Rectal smooth muscle tissue (tissue), 1 donor: ENCODE measurements at regions not wholly inside any gene's neighbourhood (a gene's known extent, or its start where the extent isn't known, plus 50 kb on each side); places are given as distances from the start of the nearest gene placed in this dataset.

Source experiments
- H3K27ac ChIP-seq: one replicate; pipeline ENCODE4 v1.7.0; 2013; ENCODE audit warnings: low read depth, low read length, inconsistent platforms
- H3K27me3 ChIP-seq: one replicate; pipeline ENCODE4 v1.7.0; 2013; ENCODE audit warnings: low read length; ENCODE audit not compliant: control insufficient read depth, insufficient read depth
- H3K36me3 ChIP-seq: one replicate; pipeline ENCODE4 v1.7.0; 2013; ENCODE audit warnings: low read length; ENCODE audit not compliant: control insufficient read depth, insufficient read depth
- H3K4me1 ChIP-seq: one replicate; pipeline ENCODE4 v1.7.0; 2013; ENCODE audit warnings: low read length; ENCODE audit not compliant: control insufficient read depth, insufficient read depth
- H3K4me3 ChIP-seq: one replicate; pipeline ENCODE4 v1.7.0; 2013; ENCODE audit warnings: low read length
- H3K9ac ChIP-seq: one replicate; pipeline ENCODE4 v1.7.0; 2013; ENCODE audit warnings: low read length

DNA sequence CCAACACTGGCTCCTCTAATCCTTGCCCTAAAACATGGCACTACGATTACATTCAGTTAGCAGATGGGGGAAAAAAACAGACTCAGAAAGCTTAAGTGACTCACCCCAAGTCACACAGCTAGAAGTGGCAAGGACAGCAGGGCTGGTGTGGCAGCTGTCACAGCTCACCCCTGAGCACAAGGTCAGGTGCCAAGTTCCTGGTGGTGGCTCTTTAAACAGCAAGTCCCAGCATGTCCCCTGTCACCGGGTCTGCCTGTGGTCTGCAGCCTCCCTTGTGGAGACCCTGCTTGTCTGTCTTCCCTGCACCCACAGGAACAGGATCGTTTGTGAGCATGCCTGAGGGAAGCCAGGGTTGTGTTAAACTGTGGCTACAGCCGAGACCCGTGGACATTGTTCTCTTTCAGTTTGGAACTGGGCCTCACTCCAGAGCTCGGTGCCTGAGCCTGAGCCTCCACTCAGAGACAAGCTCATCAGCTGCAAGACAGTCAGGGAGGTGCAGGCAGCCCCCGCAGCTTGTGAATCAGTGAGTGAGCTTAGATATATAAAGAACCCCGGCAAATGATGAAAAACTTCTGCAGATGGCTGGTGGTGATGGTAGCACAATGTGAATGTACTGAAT lies 260.8 kb downstream of the BCOR start:
- no peaks in the 10 kb centered on the region for H3K4me1 ChIP-seq
- no peaks in the 10 kb centered on the region for H3K36me3 ChIP-seq
- no peak overlapping the region for H3K4me3 ChIP-seq
- H3K9ac ChIP-seq, result no peak overlapping the region
- no peak overlapping the region for H3K27ac ChIP-seq
- H3K27me3 ChIP-seq, result peaks cover 2% of the 10 kb centered on the region

DNA sequence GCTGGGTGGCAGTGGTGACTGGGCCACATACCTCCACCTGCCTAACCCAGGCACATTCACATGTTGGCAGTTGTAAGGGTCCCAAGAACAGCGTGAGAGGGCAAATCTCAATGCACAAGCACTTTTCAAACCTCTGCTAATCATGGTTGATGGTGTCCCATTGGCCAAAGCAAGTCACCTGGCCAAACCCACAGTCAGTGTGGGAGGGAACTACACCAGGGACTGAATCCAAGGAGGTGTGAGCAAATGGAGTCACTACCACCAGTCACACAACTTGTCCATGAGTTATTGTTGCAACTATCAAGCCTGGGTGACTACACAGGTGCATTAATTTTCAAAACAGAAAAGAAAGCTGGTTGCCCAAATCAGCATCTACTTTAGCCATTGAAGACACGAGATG lies 260.1 kb downstream of the BCOR start:
- Histone ChIP-seq H3K36me3 (no peaks in the 10 kb centered on the region), H3K4me3 (no peak overlapping the region), H3K4me1 (no peaks in the 10 kb centered on the region), H3K9ac (no peak overlapping the region), H3K27ac (no peak overlapping the region), H3K27me3 (peaks cover 2% of the 10 kb centered on the region)

DNA sequence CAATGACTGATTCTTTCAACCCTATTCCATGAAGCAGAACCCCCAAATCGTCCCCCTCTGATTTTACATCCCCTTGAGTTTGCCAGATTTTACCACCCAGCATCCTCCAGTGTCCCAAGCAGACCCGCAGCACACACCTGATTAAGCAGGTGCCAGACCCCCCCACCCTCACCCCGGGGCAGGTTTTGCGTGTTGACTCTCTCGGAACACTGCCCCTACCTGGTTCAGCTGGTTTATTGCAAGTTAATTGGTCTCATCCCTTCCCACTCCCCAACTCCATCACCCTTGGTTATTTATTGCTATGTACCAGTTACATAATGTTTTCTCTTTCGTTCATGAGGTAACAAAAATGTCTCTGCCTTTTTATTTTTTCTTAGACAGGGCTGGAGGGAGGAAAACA lies 258.4 kb downstream of the BCOR start:
- Histone ChIP-seq H3K4me3 (no peak overlapping the region), H3K4me1 (no peaks in the 10 kb centered on the region), H3K27me3 (peaks cover 2% of the 10 kb centered on the region), H3K27ac (no peak overlapping the region), H3K36me3 (no peaks in the 10 kb centered on the region), H3K9ac (no peak overlapping the region)

DNA sequence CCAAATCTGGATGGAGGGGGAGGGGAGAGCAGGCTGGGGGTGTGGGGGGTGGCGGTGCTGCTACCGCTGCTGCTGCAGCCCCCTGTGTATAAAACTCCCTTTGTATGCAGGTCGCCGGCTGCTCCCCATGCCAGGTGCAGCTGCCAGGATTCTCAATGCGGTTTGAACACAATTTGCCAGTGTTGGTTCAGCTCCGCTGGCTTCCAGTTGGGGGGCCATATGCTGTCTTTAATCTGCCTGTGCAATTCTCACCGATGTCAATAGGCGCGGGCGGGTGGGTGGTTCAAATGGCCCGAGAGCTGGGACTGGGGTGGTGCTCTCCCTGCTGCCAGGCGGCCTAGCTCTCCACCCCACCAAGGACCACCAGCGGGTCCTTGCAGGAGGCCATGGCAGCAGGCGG lies 257.6 kb downstream of the BCOR start:
- peaks cover 2% of the 10 kb centered on the region for H3K27me3 ChIP-seq

DNA sequence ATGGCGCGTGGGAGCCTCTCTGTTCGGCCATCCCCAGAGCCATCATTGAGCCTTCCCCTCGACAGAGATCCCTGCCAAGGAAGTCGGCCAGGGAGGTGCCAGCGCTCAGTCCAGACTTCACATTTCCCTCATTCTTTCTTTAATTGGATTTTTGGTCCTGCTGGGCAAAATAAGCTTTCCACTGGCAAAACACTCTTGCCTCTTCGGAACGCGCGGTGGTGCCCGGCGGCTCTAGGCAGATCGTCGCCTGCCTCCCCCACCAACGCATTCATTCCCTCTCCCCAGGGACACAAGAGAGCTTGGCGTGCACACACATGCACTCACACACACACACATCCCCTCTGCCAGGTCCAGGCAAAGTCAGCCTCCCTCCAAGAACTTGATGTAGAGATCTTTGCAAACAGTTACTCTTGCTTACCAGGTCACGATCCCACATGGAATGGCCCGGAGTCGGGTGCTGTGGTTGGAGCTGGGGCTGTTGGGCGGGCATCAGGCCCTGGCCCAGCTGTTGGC lies 257.1 kb downstream of the BCOR start:
- no peak overlapping the region for H3K27ac ChIP-seq
- H3K9ac ChIP-seq, result no peak overlapping the region
- H3K36me3 ChIP-seq, result no peaks in the 10 kb centered on the region
- H3K4me3 ChIP-seq, result no peak overlapping the region
- no peaks in the 10 kb centered on the region for H3K4me1 ChIP-seq
- H3K27me3 ChIP-seq, result peaks cover 2% of the 10 kb centered on the region

More for the DNA sequence above, 257.6 kb downstream of the BCOR start:
- Histone ChIP-seq H3K4me3 (no peak overlapping the region), H3K4me1 (no peaks in the 10 kb centered on the region), H3K36me3 (no peaks in the 10 kb centered on the region), H3K27ac (no peak overlapping the region), H3K9ac (no peak overlapping the region)

DNA sequence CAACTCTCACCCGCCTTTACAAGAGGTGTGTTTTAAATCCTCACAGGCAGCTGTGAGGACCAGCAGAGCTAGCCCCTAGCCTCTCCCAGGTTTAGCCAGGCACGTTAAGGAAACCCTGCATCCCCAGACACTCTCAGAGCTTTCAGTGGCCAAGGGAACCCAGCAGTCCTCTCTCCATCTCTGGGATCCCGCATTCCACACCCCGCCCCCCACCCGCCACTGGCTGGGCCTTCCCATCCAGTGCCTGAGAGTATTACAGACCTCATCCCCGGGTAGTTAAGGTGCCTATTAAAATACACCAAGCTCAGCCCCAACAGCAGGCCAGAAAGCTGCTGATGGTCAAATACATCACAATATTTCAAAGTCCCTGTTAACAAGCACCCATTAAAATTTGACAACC lies 256.2 kb downstream of the BCOR start:
- H3K9ac ChIP-seq, result no peak overlapping the region
- H3K36me3 ChIP-seq, result no peaks in the 10 kb centered on the region
- no peak overlapping the region for H3K27ac ChIP-seq
- no peak overlapping the region for H3K4me3 ChIP-seq
- H3K4me1 ChIP-seq, result no peaks in the 10 kb centered on the region
- peaks cover 2% of the 10 kb centered on the region for H3K27me3 ChIP-seq

DNA sequence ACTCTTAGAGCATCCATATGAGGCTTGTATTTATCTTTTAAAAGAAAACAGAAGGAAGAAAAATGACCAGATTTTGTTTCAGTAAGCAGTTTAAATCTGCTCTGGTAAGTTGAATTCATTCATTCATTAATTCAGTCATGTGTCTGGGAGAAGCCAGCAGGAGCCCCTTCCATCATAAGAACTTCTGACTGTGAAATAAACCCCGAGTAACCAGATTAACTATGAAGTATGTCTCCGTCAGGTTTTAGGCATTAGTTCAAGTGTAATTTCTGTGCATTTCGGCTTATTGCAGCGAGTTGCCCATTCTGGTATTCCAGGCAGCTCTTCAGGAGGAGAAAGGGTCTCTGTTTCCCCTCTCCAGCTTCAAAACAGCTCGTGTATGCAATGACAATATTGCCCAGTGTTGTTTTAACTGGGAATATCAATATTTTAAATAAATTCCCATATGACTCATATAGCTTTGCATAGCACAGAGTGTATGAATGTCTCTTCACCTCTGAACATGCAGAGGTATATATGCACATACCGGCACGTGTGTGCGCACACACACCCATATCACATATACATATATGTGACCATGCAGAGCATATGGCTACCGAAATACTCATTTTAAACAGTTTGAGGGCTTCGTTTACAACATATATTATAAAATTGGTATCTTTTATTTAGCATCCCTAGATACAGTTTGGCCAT lies 255.3 kb downstream of the BCOR start:
- H3K4me3 ChIP-seq, result no peak overlapping the region
- no peak overlapping the region for H3K9ac ChIP-seq
- no peak overlapping the region for H3K27ac ChIP-seq
- H3K4me1 ChIP-seq, result no peaks in the 10 kb centered on the region
- H3K36me3 ChIP-seq, result no peaks in the 10 kb centered on the region
- peaks cover 2% of the 10 kb centered on the region for H3K27me3 ChIP-seq

DNA sequence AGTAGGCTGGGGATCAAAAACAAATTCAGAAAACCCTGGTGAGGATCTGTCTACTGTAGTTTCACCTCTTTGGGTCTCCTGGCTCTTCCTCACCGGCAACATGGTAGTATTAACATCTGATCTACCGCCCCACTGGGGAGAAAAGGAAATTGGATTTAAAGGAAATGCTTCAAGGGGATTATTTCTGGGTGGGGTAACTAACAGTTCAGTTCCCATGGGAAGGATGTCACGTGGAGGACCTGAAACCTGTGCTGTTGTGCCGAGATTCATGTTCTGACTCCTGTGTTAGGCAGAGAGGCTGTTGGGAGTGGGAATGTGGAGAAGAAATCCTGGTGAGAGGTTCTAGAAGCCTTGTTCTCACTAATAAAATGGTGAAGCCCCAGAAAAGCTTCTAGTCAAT lies 254.4 kb downstream of the BCOR start:
- H3K27ac ChIP-seq, result no peak overlapping the region
- H3K9ac ChIP-seq, result no peak overlapping the region
- H3K4me1 ChIP-seq, result no peaks in the 10 kb centered on the region
- no peaks in the 10 kb centered on the region for H3K27me3 ChIP-seq
- H3K36me3 ChIP-seq, result no peaks in the 10 kb centered on the region
- no peak overlapping the region for H3K4me3 ChIP-seq

DNA sequence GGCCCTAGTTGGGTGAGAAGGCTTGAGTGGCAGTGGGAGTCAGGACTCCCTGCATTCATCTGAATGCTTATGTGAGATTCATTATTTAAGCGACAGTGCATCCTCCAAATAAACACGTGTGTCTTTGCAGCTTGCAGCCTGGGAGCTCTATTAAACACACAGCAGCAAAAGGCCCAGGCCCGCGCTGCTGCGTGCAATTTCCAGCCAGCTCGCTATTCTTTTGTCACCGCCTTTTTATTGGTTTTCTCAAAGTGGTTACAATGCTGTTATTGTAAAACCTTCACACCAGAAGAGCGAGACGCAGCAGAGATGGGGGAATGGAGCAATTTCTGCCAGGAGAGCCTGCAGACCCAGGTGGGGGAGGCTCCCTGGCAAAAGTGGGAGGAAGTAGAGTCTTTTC lies 252.5 kb downstream of the BCOR start:
- Histone ChIP-seq H3K9ac (no peak overlapping the region), H3K27ac (no peak overlapping the region), H3K4me1 (no peaks in the 10 kb centered on the region), H3K4me3 (no peak overlapping the region), H3K36me3 (no peaks in the 10 kb centered on the region), H3K27me3 (no peaks in the 10 kb centered on the region)

DNA sequence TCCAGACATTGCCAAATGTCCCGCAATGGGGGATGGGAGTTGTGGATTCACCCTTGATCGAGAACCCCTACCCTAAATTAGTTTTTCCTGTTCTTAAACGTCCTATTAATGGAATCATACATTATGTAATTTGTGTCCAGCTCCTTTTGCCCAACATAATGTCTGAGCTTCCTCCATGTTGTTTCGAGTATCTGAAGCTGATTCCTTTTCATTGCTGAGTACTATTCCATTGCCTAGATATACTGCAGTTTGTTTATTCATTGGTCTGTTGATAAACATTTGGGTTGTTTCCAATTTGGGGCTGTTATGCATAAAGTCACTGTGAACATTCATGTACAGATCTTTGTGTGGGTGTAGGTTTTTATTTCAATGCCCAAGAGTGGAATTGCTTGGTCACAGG lies 251.3 kb downstream of the BCOR start:
- no peak overlapping the region for H3K9ac ChIP-seq
- H3K4me3 ChIP-seq, result no peak overlapping the region
- H3K4me1 ChIP-seq, result no peaks in the 10 kb centered on the region
- peaks cover 3% of the 10 kb centered on the region for H3K27me3 ChIP-seq
- H3K27ac ChIP-seq, result no peak overlapping the region
- no peaks in the 10 kb centered on the region for H3K36me3 ChIP-seq

DNA sequence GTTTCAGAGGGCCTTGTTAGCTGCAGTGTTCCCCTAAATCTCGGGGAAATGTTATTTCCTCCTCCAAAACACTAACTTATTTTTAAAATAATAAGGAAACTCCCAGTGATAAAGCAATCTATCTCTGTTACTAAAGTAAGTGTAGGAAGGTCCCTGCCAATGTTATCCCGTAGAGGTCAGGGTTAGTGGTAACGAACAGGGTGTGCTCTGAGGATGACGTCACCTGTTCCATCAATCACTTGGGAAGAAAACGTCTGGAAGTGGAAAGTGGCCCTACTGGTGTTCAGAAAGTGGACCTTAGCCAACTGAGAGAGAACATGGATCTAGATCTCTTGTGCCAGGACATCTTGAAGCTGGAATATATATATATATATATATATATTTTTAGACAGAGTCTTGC lies 249.5 kb downstream of the BCOR start:
- H3K4me3 ChIP-seq, result no peak overlapping the region
- no peak overlapping the region for H3K9ac ChIP-seq
- no peak overlapping the region for H3K27ac ChIP-seq
- no peaks in the 10 kb centered on the region for H3K4me1 ChIP-seq
- peaks cover 3% of the 10 kb centered on the region for H3K27me3 ChIP-seq
- no peaks in the 10 kb centered on the region for H3K36me3 ChIP-seq

DNA sequence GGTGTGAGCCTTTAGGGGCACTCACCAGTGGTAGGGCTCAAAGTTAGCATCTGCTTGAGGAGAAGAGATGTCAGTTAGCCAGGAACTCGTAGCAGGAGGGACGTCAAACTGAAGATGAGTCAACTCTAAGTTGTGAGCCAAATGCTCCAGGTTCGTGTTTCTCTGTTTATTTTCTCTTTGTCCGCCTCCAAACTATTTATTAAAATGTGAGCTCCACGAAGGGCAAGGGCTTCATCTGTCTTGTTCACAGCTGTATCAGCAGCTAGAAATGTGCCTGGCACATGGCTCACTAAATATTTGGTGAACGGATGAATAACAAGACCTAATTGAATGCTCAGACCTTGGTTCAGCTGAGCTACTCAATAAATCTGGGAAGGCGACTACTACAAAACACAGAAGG lies 248.9 kb downstream of the BCOR start:
- Histone ChIP-seq H3K4me1 (no peaks in the 10 kb centered on the region), H3K36me3 (no peaks in the 10 kb centered on the region), H3K27me3 (peaks cover 3% of the 10 kb centered on the region), H3K9ac (no peak overlapping the region), H3K27ac (no peak overlapping the region), H3K4me3 (no peak overlapping the region)

DNA sequence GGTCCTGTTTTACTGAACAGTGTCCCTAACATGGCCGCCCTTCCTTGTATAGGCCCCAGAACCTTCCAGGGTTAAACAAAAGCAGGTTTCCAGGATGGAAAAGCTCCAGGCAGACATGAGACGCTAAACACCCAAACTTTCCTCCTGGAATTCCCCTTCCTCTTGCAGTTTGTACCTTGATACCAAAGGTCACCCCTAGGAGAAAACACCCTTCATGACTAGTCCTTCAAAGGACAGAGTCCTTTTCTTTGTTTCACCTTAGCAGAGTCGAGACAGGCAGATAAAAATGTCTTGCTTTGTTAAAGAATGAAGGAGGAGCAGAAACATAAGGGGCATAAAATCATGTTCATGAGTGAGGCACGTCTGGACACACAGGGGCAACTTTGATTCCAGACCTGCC lies 247.5 kb downstream of the BCOR start:
- Histone ChIP-seq H3K4me1 (no peaks in the 10 kb centered on the region), H3K9ac (no peak overlapping the region), H3K27ac (no peak overlapping the region), H3K27me3 (peaks cover 3% of the 10 kb centered on the region), H3K36me3 (no peaks in the 10 kb centered on the region), H3K4me3 (no peak overlapping the region)
